Right renal pelvis (tissue), 4 donors: ENCODE measurements at regions not wholly inside any gene's neighbourhood (a gene's known extent, or its start where the extent isn't known, plus 50 kb on each side); places are given as distances from the start of the nearest gene placed in this dataset.
"Not testable (repeated sequence)": the region's sequence is repeated elsewhere in the genome, so short reads cannot be mapped to it uniquely, and the experiment has no call there.

Experiments
- DNase-seq, 4 donors: peaks; one replicate each; pipeline ENCODE4 v3.0.0-alpha.2; 2013; ENCODE audit warnings: low read depth in 4 of 4, low spot score in 3 of 4, missing footprints in 1 of 4

GRCh38 chr16:29175411-29176153, 190.7 kb downstream of the LAT start:
- not testable (repeated sequence) for DNase-seq

- not testable (repeated sequence) for DNase-seq
Measured at GRCh38 chr16:29173371-29174305, 188.8 kb downstream of the LAT start.

GRCh38 chr16:29172098-29172724, 187.4 kb downstream of the LAT start:
- not testable (repeated sequence) for DNase-seq

- not testable (repeated sequence) for DNase-seq
Measured at GRCh38 chr16:29171296-29171695, 186.4 kb downstream of the LAT start.

GRCh38 chr16:29170393-29171119, 185.7 kb downstream of the LAT start:
- not testable (repeated sequence) for DNase-seq

GRCh38 chr16:29169295-29169994, 184.6 kb downstream of the LAT start:
- not testable (repeated sequence) for DNase-seq

- DNase-seq = not testable (repeated sequence)
Measured at GRCh38 chr16:29168515-29169259, 183.8 kb downstream of the LAT start.

GRCh38 chr16:29164442-29165089, 179.7 kb downstream of the LAT start:
- not testable (repeated sequence) for DNase-seq

- not testable (repeated sequence) for DNase-seq
Measured at GRCh38 chr16:29160171-29160570, 175.3 kb downstream of the LAT start.

- not testable (repeated sequence) for DNase-seq
Measured at GRCh38 chr16:29159603-29160002, 174.8 kb downstream of the LAT start.

- no peak for DNase-seq
Measured at GRCh38 chr16:29158785-29159184, 173.9 kb downstream of the LAT start.

GRCh38 chr16:29158031-29158784, 173.4 kb downstream of the LAT start:
- not testable (repeated sequence) for DNase-seq

GRCh38 chr16:29157051-29157923, 172.4 kb downstream of the LAT start:
- DNase-seq = not testable (repeated sequence)

- no peak for DNase-seq
Measured at GRCh38 chr16:29156511-29156910, 171.7 kb downstream of the LAT start.

- not testable (repeated sequence) for DNase-seq
Measured at GRCh38 chr16:29155866-29156200, 171.0 kb downstream of the LAT start.

- DNase-seq = not testable (repeated sequence)
Measured at GRCh38 chr16:29155131-29155865, 170.4 kb downstream of the LAT start.
